ENCODE measurements at regions not wholly inside any gene's neighbourhood (a gene's known extent, or its start where the extent isn't known, plus 50 kb on each side); places are given as distances from the start of the nearest gene placed in this dataset.

DNA sequence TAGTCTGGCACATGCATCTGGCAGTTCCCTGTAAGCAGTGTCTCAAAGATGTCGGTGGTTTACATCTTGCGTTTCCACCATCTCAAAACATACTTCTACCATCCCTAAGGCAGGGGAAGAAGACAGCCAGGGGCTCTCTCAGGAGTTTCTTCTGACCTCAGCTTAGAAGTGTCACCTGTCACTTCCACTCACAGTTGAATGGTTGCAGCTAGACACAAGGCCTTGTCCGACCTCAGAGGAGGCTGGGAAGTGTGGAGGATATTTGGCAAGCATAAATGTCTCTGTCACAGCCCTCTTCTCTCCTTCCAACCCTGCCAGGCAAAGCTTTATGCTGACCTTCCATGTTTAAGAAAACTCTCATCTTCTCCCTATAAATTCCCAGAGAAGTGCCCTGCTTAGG lies 193.3 kb downstream of the HERPUD2 start:
- FAIRE-seq (no peak), DNase-seq (ENCODE audit: insufficient read length, low spot score) (no peak)
- TF ChIP-seq POLR2A (IDR thresholded peaks at IDR 0.05; ENCODE audit: low read depth, low read length) = no peak

GRCh38 chr7:35499226-35499625 lies 195.7 kb downstream of the HERPUD2 start:
- DNase-seq (ENCODE audit: insufficient read length, low spot score) (no peak), FAIRE-seq (no peak)
- no peak for TF ChIP-seq POLR2A (IDR thresholded peaks at IDR 0.05; ENCODE audit: low read depth, low read length)

- DNase-seq (ENCODE audit: insufficient read length, low spot score) (no peak), FAIRE-seq (no peak)
- TF ChIP-seq POLR2A (IDR thresholded peaks at IDR 0.05; ENCODE audit: low read depth, low read length) = no peak
These were observed 196.5 kb downstream of the HERPUD2 start for GRCh38 chr7:35498416-35498815.

DNA sequence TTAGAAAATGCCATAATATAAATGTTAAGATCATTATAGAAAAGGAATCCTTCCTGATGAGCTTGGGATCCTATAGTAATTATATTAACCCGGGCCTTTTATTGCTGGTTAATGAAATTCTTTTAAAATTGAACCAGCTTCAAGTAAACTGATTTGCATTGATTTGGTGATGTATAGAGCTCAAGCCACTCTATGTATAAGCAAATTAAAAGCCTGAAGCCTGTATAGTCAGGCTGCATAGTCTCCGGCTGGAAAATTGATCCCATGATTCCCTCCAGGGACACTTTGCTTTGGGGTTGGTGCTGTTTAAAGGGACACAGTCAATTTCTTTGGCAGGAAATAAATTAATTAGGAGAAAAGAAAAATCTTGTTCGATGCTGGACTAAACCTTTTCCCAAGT lies 199.1 kb downstream of the HERPUD2 start:
- no peak for FAIRE-seq
- no peak for DNase-seq (ENCODE audit: insufficient read length, low spot score)
- no peak for TF ChIP-seq POLR2A (IDR thresholded peaks at IDR 0.05; ENCODE audit: low read depth, low read length)

DNA sequence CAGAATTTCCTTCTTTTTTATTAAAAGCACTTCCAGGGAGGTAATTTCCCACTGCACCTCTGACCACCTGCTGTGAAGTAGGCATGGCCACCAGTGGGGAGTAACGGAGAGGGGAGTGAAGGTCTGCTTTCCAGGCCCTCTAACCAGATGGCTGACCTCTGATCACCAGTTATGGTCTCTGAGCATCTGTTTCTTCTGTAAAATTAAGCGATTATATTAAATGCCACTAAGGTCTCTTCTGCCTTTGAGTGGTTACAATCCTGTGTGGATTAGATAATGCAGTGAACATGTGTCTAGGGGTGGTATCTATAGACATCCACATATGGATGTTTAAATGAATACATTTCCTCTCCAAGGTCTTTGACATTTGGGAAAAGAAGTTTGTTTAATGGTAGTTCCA lies 199.6 kb downstream of the HERPUD2 start:
- no peak for DNase-seq (ENCODE audit: insufficient read length, low spot score)
- FAIRE-seq = no peak
- no peak for TF ChIP-seq POLR2A (IDR thresholded peaks at IDR 0.05; ENCODE audit: low read depth, low read length)

DNA sequence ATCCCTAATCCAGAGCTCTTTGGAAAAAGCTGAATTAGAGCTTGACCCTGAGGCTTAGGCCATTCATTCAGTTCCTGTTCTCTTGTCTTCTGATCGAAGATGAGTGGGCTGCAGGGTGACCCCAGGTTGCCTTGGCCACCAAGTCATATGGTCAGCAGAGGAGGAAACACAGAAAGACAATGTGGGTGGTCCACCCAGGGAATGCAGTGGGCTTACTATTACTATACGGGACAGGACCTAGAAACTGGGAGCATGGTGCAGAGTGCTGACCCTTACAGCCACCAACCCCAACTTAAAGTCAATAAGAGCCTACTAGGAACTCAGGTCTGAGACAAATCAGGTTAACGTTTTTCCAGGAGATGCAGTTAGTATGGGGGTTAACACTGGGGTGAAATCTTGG lies 200.5 kb downstream of the HERPUD2 start:
- TF ChIP-seq POLR2A (IDR thresholded peaks at IDR 0.05; ENCODE audit: low read depth, low read length) = no peak
- FAIRE-seq (no peak), DNase-seq (ENCODE audit: insufficient read length, low spot score) (no peak)

DNA sequence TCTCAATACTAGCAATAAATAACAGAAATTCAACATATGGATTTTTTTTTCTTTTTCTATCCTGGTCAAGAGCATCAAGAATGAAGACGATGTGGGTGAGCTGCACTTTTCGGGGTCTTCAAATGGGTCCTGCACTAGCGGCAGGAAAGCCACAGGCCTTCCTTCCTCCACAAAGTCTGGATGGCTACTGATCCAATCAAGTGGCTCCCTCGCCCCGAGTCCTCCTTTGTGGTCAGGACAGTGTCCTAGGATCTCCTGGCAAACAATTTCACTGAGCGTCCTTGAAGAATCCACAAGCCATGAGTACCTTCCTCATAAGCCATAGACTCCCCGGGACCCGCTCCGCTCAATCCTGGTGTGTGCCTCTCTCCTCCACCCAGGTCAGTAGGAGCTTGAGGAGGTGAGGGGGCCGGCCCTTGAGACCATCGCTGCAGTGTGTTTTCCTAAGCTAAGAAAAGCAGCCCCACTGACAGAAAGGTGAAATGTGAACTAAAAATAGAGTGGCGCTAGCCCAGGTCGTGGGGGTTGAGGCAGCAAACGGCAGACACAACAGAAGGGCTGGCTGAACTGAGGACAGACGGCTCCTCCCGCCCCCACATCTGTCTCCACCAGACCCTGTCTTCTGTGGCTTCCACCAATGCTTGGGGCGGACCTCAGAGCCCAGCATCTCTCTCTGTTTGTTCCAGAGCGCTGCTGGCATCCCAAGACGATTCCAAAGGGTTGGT lies 202.3 kb downstream of the HERPUD2 start:
- DNase-seq (ENCODE audit: insufficient read length, low spot score) (no peak), FAIRE-seq (no peak)
- TF ChIP-seq POLR2A (IDR thresholded peaks at IDR 0.05; ENCODE audit: low read depth, low read length) = no peak

DNA sequence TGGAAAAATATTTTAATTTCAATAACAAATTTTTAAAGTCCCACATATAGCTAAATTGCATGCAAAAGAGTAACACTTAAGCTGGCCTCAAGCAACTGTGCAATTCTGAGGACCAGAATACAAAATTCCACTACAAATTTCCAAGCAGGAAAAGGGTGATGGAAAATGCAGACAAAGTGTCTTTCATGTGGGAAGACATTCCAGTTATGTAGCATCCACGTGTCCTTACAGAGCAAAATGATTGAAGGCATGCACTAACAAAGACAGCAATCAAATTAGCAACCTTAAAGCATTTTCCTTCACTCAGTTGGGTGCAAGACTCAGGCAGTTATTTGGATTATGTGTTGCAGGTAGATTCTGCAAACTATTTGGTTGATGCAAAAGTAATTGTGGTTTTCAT lies 203.7 kb downstream of the HERPUD2 start:
- TF ChIP-seq POLR2A (IDR thresholded peaks at IDR 0.05; ENCODE audit: low read depth, low read length) = no peak
- no peak for FAIRE-seq
- no peak for DNase-seq (ENCODE audit: insufficient read length, low spot score)

GRCh38 chr7:35487841-35488240 lies 207.1 kb downstream of the HERPUD2 start:
- no peak for TF ChIP-seq POLR2A (IDR thresholded peaks at IDR 0.05; ENCODE audit: low read depth, low read length)
- no peak for FAIRE-seq
- DNase-seq (ENCODE audit: insufficient read length, low spot score) = no peak

GRCh38 chr7:35487402-35487801 lies 207.5 kb downstream of the HERPUD2 start:
- FAIRE-seq = no peak
- no peak for TF ChIP-seq POLR2A (IDR thresholded peaks at IDR 0.05; ENCODE audit: low read depth, low read length)
- no peak for DNase-seq (ENCODE audit: insufficient read length, low spot score)

- no peak for FAIRE-seq
- DNase-seq (ENCODE audit: insufficient read length, low spot score) = no peak
- TF ChIP-seq POLR2A (IDR thresholded peaks at IDR 0.05; ENCODE audit: low read depth, low read length) = no peak
These were observed 209.5 kb downstream of the HERPUD2 start for GRCh38 chr7:35485436-35485835.

GRCh38 chr7:35483568-35483967 lies 211.4 kb downstream of the HERPUD2 start:
- no peak for FAIRE-seq
- DNase-seq (ENCODE audit: insufficient read length, low spot score) = no peak
- TF ChIP-seq POLR2A (IDR thresholded peaks at IDR 0.05; ENCODE audit: low read depth, low read length) = no peak

GRCh38 chr7:35482231-35482630 lies 212.7 kb downstream of the HERPUD2 start:
- no peak for DNase-seq (ENCODE audit: insufficient read length, low spot score)
- FAIRE-seq = no peak
- no peak for TF ChIP-seq POLR2A (IDR thresholded peaks at IDR 0.05; ENCODE audit: low read depth, low read length)

DNA sequence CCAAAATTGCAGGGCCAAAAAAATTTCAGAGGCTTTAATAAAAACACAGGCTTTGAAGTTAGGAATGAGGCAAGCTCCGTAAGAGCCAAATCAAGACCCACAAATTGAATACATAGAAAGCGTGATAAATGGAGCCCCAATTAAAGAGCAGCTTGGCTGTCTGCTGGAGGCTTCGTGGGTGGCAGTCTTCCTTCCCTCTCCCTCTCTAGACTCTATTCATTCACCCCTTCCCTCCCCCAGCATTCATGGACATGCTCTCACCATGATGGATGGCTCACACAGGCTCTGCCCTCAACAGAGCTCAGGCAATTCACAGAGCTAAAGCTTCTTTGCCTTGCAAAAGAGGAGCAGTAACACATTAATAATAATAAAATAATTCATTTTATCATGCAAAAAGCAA lies 214.1 kb downstream of the HERPUD2 start:
- TF ChIP-seq POLR2A (IDR thresholded peaks at IDR 0.05; ENCODE audit: low read depth, low read length) = no peak
- DNase-seq (ENCODE audit: insufficient read length, low spot score) (no peak), FAIRE-seq (no peak)

DNA sequence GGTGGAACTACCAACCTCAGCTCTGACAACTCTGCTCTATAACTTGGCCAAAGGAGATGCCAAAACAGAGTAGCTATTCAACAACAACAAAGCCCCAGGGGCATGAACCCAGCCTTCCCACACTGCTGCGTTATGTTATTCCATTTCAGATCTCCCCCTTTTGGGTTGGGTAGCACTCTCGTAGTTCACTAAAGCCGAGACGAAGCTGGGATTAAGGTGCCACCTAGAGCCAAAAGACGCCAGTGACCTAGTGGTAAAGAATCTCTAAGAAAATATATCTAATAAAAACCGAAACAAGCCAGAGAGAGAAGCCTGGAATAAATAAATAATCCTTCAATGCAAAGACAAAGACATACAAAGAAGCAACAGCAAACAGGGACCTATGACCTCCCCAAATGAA lies 217.3 kb downstream of the HERPUD2 start:
- FAIRE-seq (no peak), DNase-seq (ENCODE audit: insufficient read length, low spot score) (no peak)
- no peak for TF ChIP-seq POLR2A (IDR thresholded peaks at IDR 0.05; ENCODE audit: low read depth, low read length)

DNA sequence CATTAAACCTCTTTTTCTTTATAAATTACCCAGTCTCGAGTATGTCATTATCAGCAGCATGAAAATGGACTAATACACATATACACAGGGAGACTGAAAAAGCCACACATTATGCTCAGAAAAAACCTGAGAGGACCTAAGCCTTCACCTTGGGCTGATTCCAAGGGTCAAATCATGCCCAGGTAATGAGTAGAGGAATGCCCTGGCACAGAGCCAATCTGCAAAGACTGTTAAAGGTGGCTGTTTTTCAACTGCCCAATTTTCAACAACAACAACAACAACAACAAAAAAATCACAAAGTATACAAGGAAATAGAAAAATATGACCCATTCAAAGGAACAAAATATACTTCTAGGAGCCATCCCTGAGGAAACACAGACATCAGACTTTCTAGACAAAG lies 220.2 kb upstream of the TBX20 start:
- no peak for TF ChIP-seq POLR2A (IDR thresholded peaks at IDR 0.05; ENCODE audit: low read depth, low read length)
- DNase-seq (ENCODE audit: insufficient read length, low spot score) (no peak), FAIRE-seq (no peak)

Data from H54 (cell line).